HEK293 (cell line): ENCODE measurements at regions not wholly inside any gene's neighbourhood (a gene's known extent, or its start where the extent isn't known, plus 50 kb on each side); places are given as distances from the start of the nearest gene placed in this dataset.
"Not testable (repeated sequence)": the region's sequence is repeated elsewhere in the genome, so short reads cannot be mapped to it uniquely, and the experiment has no call there.

Source experiments
- SP2 ChIP-seq: fragments of 450-650 bp; formaldehyde crosslinking; IDR thresholded peaks from 2 replicates; pipeline ENCODE4 v1.5.1; 2016; ENCODE audit warnings: missing biosample characterization, missing genetic modification characterization
- ZBTB20 ChIP-seq: fragments of 450-650 bp; formaldehyde crosslinking; IDR thresholded peaks from 2 replicates; pipeline ENCODE4 v1.5.1; 2016; ENCODE audit warnings: missing biosample characterization, missing genetic modification characterization
- ZNF510 ChIP-seq: fragments of 450-650 bp; formaldehyde crosslinking; IDR thresholded peaks from 2 replicates; pipeline ENCODE4 v1.5.1; 2018; ENCODE audit warnings: mild to moderate bottlenecking, missing genetic modification characterization, missing biosample characterization; ENCODE audit not compliant: insufficient replicate concordance
- ZNF555 ChIP-seq: fragments of 450-650 bp; formaldehyde crosslinking; conservative IDR thresholded peaks from 2 replicates; pipeline ENCODE4 v1.5.1; 2017; ENCODE audit warnings: missing biosample characterization, mild to moderate bottlenecking, missing genetic modification characterization, inconsistent platforms
- TF ChIP-seq, protein P1 (sequence below): fragments of 450-650 bp; formaldehyde crosslinking; IDR thresholded peaks from 2 replicates; pipeline ENCODE4 v1.5.1; 2016; ENCODE audit warnings: missing biosample characterization, missing genetic modification characterization
- TF ChIP-seq, protein P2 (sequence below): fragments of 450-650 bp; formaldehyde crosslinking; IDR thresholded peaks from 2 replicates; pipeline ENCODE4 v1.5.1; 2016; ENCODE audit warnings: missing biosample characterization, missing genetic modification characterization
- TF ChIP-seq, protein P3 (sequence below): fragments of 450-650 bp; formaldehyde crosslinking; IDR thresholded peaks from 2 replicates; pipeline ENCODE4 v1.5.1; 2016; ENCODE audit warnings: missing biosample characterization, missing genetic modification characterization
- TF ChIP-seq, protein P4 (sequence below): fragments of 450-650 bp; formaldehyde crosslinking; IDR thresholded peaks from 2 replicates; pipeline ENCODE4 v1.5.1; 2016; ENCODE audit warnings: missing biosample characterization, missing genetic modification characterization

DNA sequence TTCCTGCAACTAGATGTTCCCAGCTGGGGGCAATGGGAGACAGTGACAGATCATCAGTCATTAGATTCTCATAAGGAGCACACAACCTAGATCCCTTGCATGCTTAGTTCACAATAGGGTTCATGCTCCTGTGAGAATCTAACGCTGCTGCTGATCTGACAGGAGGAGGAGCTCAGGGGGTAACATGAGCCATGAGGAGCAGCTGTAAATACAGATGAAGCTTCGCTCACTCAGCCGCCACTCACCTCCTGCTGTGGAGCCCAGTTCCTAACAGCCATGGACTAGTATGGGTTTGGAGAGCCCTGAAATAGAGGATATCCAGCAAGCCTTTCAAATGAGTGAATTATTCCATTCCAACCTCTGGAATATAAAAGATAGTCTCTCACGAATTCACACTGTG lies 137.0 kb upstream of the NIPA1 start:
- TF ChIP-seq ZBTB20; ZNF555 (tag by site-specific recombination); ZNF510 (tag by site-specific recombination); SP2: not testable (repeated sequence)
- TF ChIP-seq, protein P1, sequence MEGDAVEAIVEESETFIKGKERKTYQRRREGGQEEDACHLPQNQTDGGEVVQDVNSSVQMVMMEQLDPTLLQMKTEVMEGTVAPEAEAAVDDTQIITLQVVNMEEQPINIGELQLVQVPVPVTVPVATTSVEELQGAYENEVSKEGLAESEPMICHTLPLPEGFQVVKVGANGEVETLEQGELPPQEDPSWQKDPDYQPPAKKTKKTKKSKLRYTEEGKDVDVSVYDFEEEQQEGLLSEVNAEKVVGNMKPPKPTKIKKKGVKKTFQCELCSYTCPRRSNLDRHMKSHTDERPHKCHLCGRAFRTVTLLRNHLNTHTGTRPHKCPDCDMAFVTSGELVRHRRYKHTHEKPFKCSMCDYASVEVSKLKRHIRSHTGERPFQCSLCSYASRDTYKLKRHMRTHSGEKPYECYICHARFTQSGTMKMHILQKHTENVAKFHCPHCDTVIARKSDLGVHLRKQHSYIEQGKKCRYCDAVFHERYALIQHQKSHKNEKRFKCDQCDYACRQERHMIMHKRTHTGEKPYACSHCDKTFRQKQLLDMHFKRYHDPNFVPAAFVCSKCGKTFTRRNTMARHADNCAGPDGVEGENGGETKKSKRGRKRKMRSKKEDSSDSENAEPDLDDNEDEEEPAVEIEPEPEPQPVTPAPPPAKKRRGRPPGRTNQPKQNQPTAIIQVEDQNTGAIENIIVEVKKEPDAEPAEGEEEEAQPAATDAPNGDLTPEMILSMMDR (tag by site-specific recombination) = not testable (repeated sequence)
- TF ChIP-seq, protein P2, sequence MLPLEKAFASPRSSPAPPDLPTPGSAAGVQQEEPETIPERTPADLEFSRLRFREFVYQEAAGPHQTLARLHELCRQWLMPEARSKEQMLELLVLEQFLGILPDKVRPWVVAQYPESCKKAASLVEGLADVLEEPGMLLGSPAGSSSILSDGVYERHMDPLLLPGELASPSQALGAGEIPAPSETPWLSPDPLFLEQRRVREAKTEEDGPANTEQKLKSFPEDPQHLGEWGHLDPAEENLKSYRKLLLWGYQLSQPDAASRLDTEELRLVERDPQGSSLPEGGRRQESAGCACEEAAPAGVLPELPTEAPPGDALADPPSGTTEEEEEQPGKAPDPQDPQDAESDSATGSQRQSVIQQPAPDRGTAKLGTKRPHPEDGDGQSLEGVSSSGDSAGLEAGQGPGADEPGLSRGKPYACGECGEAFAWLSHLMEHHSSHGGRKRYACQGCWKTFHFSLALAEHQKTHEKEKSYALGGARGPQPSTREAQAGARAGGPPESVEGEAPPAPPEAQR (tag by site-specific recombination) = not testable (repeated sequence)
- TF ChIP-seq, protein P3, sequence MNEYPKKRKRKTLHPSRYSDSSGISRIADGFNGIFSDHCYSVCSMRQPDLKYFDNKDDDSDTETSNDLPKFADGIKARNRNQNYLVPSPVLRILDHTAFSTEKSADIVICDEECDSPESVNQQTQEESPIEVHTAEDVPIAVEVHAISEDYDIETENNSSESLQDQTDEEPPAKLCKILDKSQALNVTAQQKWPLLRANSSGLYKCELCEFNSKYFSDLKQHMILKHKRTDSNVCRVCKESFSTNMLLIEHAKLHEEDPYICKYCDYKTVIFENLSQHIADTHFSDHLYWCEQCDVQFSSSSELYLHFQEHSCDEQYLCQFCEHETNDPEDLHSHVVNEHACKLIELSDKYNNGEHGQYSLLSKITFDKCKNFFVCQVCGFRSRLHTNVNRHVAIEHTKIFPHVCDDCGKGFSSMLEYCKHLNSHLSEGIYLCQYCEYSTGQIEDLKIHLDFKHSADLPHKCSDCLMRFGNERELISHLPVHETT = not testable (repeated sequence)
- TF ChIP-seq, protein P4, sequence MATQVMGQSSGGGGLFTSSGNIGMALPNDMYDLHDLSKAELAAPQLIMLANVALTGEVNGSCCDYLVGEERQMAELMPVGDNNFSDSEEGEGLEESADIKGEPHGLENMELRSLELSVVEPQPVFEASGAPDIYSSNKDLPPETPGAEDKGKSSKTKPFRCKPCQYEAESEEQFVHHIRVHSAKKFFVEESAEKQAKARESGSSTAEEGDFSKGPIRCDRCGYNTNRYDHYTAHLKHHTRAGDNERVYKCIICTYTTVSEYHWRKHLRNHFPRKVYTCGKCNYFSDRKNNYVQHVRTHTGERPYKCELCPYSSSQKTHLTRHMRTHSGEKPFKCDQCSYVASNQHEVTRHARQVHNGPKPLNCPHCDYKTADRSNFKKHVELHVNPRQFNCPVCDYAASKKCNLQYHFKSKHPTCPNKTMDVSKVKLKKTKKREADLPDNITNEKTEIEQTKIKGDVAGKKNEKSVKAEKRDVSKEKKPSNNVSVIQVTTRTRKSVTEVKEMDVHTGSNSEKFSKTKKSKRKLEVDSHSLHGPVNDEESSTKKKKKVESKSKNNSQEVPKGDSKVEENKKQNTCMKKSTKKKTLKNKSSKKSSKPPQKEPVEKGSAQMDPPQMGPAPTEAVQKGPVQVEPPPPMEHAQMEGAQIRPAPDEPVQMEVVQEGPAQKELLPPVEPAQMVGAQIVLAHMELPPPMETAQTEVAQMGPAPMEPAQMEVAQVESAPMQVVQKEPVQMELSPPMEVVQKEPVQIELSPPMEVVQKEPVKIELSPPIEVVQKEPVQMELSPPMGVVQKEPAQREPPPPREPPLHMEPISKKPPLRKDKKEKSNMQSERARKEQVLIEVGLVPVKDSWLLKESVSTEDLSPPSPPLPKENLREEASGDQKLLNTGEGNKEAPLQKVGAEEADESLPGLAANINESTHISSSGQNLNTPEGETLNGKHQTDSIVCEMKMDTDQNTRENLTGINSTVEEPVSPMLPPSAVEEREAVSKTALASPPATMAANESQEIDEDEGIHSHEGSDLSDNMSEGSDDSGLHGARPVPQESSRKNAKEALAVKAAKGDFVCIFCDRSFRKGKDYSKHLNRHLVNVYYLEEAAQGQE = not testable (repeated sequence)
